Liver (tissue), 8 donors: ENCODE measurements at regions not wholly inside any gene's neighbourhood (a gene's known extent, or its start where the extent isn't known, plus 50 kb on each side); places are given as distances from the start of the nearest gene placed in this dataset.
A peak's percentile ranks its signal among the peaks of the same experiment; 100 is the strongest.
"Not testable (repeated sequence)": the region's sequence is repeated elsewhere in the genome, so short reads cannot be mapped to it uniquely, and the experiment has no call there.

Source experiments
- DNase-seq: peaks from one replicate; pipeline ENCODE4 v3.0.0-alpha.2; 2017; ENCODE audit warnings: low spot score
- H3K27ac ChIP-seq, 2 donors: one replicate each; pipeline ENCODE4 v1.7.0; 2013; ENCODE audit warnings: inconsistent platforms in 2 of 2, low read length in 2 of 2, control low read depth in 1 of 2, low read depth in 1 of 2, mild to moderate bottlenecking in 1 of 2
- H3K27me3 ChIP-seq, 4 donors: one replicate each; pipeline versions ENCODE4 v1.6.1 to v1.7.0; 2013; ENCODE audit warnings: low read length in 3 of 4, inconsistent platforms in 1 of 4, mild to moderate bottlenecking in 1 of 4, moderate library complexity in 1 of 4; ENCODE audit not compliant: control insufficient read depth in 4 of 4, insufficient read depth in 4 of 4
- H3K36me3 ChIP-seq, 4 donors: one replicate each; pipeline versions ENCODE4 v1.6.1 to v1.7.0; 2013; ENCODE audit warnings: low read length in 3 of 4, mild to moderate bottlenecking in 3 of 4, low read depth in 1 of 4, moderate library complexity in 1 of 4; ENCODE audit not compliant: control insufficient read depth in 4 of 4, insufficient read depth in 3 of 4
- H3K4me1 ChIP-seq, 4 donors: one replicate each; pipeline versions ENCODE4 v1.6.1 to v1.7.0; 2013; ENCODE audit warnings: low read length in 3 of 4, mild to moderate bottlenecking in 3 of 4, moderate library complexity in 1 of 4; ENCODE audit not compliant: control insufficient read depth in 4 of 4, insufficient read depth in 4 of 4
- H3K4me3 ChIP-seq, 3 donors: one replicate each; pipeline versions ENCODE4 v1.6.1 to v1.7.0; 2013; ENCODE audit warnings: low read length in 3 of 3, control low read depth in 1 of 3, low read depth in 1 of 3, mild to moderate bottlenecking in 1 of 3
- H3K9ac ChIP-seq, 2 donors: one replicate each; pipeline ENCODE4 v1.7.0; 2013; ENCODE audit warnings: low read length in 2 of 2, mild to moderate bottlenecking in 2 of 2, moderate library complexity in 2 of 2, control low read depth in 1 of 2, low read depth in 1 of 2
- H3K9me3 ChIP-seq, 4 donors: one replicate each; pipeline versions ENCODE4 v1.6.1 to v1.7.0; 2013; ENCODE audit warnings: low read length in 3 of 4; ENCODE audit not compliant: control insufficient read depth in 4 of 4
- EGR1 ChIP-seq, 2 donors: IDR thresholded peaks; 2 replicates each; pipeline ENCODE4 v1.6.1; 2016 to 2018; ENCODE audit warnings: antibody characterized with exemption in 2 of 2, low read depth in 2 of 2
- FOXA1 ChIP-seq: IDR thresholded peaks from 2 replicates; pipeline ENCODE4 v1.6.1; 2016; ENCODE audit warnings: antibody characterized with exemption
- FOXA2 ChIP-seq: IDR thresholded peaks from 2 replicates; pipeline ENCODE4 v1.6.1; 2016; ENCODE audit warnings: antibody characterized with exemption
- HNF4A ChIP-seq, 2 donors: conservative IDR thresholded peaks; 2 replicates each; pipeline ENCODE4 v1.6.1; 2016; ENCODE audit warnings: antibody characterized with exemption in 2 of 2, mild to moderate bottlenecking in 2 of 2
- JUND ChIP-seq, 2 donors: IDR thresholded peaks; 2 replicates each; pipeline ENCODE4 v1.6.1; 2016; ENCODE audit warnings: antibody characterized with exemption in 2 of 2
- NR2F2 ChIP-seq: IDR thresholded peaks from 2 replicates; pipeline ENCODE4 v1.6.1; 2016; ENCODE audit warnings: antibody characterized with exemption
- RXRA ChIP-seq, 2 donors: IDR thresholded peaks; 2 replicates each; pipeline ENCODE4 v1.6.1; 2017 to 2018; ENCODE audit warnings: antibody characterized with exemption in 2 of 2, mild to moderate bottlenecking in 1 of 2
- SP1 ChIP-seq: IDR thresholded peaks from 2 replicates; pipeline ENCODE4 v1.6.1; 2018; ENCODE audit warnings: antibody characterized with exemption, mild to moderate bottlenecking
- TAF1 ChIP-seq: conservative IDR thresholded peaks from 2 replicates; pipeline ENCODE4 v1.6.1; 2016; ENCODE audit warnings: antibody characterized with exemption, mild to moderate bottlenecking
- WGBS: extraction: QIAGEN DNeasy Blood & Tissue Kit; methylation state at CpG from one replicate; pipeline ENCODE4 v1.1.7; 2013; 5-methylcytosine and 5-hydroxymethylcytosine counted together
- TF ChIP-seq, protein P1 (sequence below): IDR thresholded peaks from 2 replicates; pipeline ENCODE4 v1.6.1; 2016; ENCODE audit warnings: antibody characterized with exemption
- TF ChIP-seq, protein P2 (sequence below): fragments of 150-350 bp; IDR thresholded peaks from 2 replicates; pipeline ENCODE4 v1.5.1; 2017; ENCODE audit warnings: improper control_type of control experiment, low read depth, low read length; ENCODE audit not compliant: missing input control
- TF ChIP-seq, protein P3 (sequence below): IDR thresholded peaks from 2 replicates; pipeline ENCODE4 v1.6.1; 2016; ENCODE audit warnings: antibody characterized with exemption
- donor health status: healthy.
- donor health status: healthy.
- donor health status: healthy.
- donor health status: healthy.
- donor health status: healthy.

DNA sequence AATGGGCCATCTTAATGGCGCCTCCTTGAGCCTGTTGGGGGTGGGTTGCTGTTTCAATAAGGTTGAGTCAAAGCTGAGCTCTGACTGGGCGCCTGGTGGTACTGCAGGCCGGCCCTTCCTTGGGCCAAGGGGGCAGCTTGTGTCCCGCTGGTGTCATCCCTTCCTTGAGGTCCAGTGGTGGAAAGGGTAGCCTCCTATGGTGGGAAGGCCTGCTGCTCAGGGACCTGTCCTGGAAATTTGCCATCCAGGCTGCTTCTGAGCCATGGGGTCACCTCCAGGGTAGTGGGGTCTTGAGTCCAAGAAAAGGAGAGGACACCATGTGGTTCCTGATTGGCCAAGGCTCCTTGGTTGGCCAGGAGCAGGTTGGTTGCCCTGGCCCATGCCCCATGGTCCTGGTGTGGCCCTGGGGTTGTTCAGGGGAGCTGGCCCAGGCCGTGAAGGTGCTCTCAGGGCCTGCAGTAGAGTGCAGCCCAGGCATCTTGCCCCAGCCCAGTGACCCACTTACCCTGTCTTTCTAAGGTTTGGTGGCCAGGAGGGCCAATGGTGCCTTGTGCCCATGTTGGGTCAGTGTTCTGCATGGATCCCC, 188.7 kb downstream of the UBE3A start:
- H3K36me3 ChIP-seq, result peaks cover 0 to 6% (median 3%) of the 10 kb centered on the region in 4 donors
- WGBS, result 73% methylated on average over 5 of the region's 5 CpGs
- TF ChIP-seq RXRA (IDR thresholded peaks at IDR 0.05) (no peak), EGR1 (IDR thresholded peaks at IDR 0.05; ENCODE audit: low read depth in 2 of 2) (no peak), SP1 (no peak), FOXA1 (no peak), FOXA2 (no peak)
- TF ChIP-seq, protein P1, sequence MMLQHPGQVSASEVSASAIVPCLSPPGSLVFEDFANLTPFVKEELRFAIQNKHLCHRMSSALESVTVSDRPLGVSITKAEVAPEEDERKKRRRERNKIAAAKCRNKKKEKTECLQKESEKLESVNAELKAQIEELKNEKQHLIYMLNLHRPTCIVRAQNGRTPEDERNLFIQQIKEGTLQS, result no peak
- no peaks in the 10 kb centered on the region for H3K27me3 ChIP-seq
- no peaks in the 10 kb centered on the region for H3K4me1 ChIP-seq
- peaks cover 3 to 18% (median 6%) of the 10 kb centered on the region in 4 donors for H3K9me3 ChIP-seq
- no peak overlapping the region for H3K4me3 ChIP-seq
- no peak overlapping the region for H3K27ac ChIP-seq
- no peak for DNase-seq
- no peak overlapping the region for H3K9ac ChIP-seq

DNA sequence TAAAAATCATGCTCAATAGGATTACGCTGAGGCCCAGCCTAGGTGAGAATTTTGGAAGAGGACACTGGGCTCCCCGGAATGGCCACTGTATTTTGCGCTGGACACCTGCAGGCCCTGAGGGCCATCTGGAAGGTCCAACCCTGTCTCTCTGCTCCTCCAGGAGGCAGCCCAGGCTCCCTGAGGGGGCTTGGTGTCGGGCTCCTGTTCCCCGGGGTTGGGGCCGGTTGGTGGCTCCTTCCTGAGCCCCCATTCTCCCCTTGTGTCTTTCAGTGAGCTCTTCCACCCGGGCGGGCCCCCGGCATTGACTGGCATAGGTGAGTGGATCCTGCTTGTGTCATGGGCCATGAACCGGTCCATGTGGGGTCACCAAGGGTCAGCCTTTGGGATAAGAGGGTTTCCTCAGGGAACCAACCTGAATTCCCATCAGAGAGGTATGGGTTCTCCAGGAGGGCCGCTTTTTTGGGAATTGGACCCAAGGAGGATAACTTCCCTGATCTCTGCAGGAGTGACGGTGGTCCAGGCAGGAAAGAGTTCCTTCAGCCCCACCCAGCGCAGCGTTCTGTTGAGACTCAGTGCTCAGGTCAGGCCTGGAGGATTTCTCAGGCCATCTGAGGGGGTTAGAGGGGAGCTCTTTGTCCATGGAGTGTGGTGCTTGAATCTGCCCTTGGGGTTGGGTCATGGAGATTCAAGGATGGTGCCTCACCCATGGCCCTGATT, 187.8 kb downstream of the UBE3A start:
- Histone ChIP-seq H3K36me3 (peaks cover 0 to 6% (median 3%) of the 10 kb centered on the region in 4 donors), H3K27me3 (no peaks in the 10 kb centered on the region), H3K4me3 (no peak overlapping the region), H3K9me3 (peaks cover 3 to 19% (median 9%) of the 10 kb centered on the region in 4 donors), H3K27ac (no peak overlapping the region), H3K9ac (no peak overlapping the region), H3K4me1 (no peaks in the 10 kb centered on the region)
- TF ChIP-seq EGR1 (IDR thresholded peaks at IDR 0.05; ENCODE audit: low read depth in 2 of 2) (no peak), HNF4A (conservative IDR thresholded peaks at IDR 0.05) (no peak)
- 93% methylated on average over 14 of the region's 14 CpGs for WGBS
- no peak for DNase-seq

DNA sequence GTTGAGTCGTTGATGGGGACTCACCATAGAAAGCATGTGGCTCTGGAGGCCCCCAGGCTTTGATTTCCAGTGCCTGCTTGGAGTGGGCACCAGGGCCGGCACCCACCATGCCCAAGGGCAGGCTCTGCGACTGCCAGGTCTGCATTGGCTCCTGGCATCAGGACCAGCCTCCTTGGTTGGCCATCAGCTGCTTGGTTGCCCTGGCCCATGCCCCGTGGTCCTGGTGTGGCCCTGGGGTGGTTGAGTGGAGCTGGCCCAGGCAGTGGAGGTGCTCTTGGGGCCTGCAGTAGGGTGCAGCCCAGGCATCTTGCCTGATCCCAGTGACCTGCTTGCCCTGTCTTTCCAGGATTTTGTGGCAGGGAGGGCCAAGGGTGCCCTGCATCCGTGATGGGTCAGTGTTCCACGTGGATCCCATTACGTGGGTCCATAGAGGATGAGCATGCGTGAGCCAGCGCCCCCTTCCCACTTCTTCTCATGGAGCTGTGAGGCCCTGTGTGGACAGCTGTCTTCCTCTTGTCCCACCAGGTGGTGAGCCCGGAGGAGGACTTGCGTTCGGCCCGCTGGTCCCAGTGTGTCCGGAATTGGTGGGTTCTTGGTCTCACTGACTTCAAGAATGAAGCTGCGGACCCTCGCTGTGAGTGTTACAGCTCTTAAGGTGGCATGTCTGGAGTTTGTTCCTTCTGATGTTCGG, 187.0 kb downstream of the UBE3A start:
- no peaks in the 10 kb centered on the region for H3K4me1 ChIP-seq
- peaks cover 0 to 6% (median 3%) of the 10 kb centered on the region in 4 donors for H3K36me3 ChIP-seq
- no peaks in the 10 kb centered on the region for H3K27me3 ChIP-seq
- peaks cover 3 to 18% (median 8%) of the 10 kb centered on the region in 4 donors for H3K9me3 ChIP-seq
- no peak overlapping the region for H3K9ac ChIP-seq
- no peak overlapping the region for H3K4me3 ChIP-seq
- DNase-seq, result peak; percentile 26
- TF ChIP-seq, protein P2, sequence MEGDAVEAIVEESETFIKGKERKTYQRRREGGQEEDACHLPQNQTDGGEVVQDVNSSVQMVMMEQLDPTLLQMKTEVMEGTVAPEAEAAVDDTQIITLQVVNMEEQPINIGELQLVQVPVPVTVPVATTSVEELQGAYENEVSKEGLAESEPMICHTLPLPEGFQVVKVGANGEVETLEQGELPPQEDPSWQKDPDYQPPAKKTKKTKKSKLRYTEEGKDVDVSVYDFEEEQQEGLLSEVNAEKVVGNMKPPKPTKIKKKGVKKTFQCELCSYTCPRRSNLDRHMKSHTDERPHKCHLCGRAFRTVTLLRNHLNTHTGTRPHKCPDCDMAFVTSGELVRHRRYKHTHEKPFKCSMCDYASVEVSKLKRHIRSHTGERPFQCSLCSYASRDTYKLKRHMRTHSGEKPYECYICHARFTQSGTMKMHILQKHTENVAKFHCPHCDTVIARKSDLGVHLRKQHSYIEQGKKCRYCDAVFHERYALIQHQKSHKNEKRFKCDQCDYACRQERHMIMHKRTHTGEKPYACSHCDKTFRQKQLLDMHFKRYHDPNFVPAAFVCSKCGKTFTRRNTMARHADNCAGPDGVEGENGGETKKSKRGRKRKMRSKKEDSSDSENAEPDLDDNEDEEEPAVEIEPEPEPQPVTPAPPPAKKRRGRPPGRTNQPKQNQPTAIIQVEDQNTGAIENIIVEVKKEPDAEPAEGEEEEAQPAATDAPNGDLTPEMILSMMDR, result no peak
- no peak for TF ChIP-seq RXRA (IDR thresholded peaks at IDR 0.05)
- no peak for TF ChIP-seq JUND (IDR thresholded peaks at IDR 0.05)
- TF ChIP-seq SP1, result no peak
- TF ChIP-seq FOXA1, result no peak
- no peak for TF ChIP-seq TAF1
- no peak for TF ChIP-seq NR2F2
- TF ChIP-seq, protein P1, result no peak
- no peak for TF ChIP-seq HNF4A (conservative IDR thresholded peaks at IDR 0.05)
- TF ChIP-seq, protein P3, sequence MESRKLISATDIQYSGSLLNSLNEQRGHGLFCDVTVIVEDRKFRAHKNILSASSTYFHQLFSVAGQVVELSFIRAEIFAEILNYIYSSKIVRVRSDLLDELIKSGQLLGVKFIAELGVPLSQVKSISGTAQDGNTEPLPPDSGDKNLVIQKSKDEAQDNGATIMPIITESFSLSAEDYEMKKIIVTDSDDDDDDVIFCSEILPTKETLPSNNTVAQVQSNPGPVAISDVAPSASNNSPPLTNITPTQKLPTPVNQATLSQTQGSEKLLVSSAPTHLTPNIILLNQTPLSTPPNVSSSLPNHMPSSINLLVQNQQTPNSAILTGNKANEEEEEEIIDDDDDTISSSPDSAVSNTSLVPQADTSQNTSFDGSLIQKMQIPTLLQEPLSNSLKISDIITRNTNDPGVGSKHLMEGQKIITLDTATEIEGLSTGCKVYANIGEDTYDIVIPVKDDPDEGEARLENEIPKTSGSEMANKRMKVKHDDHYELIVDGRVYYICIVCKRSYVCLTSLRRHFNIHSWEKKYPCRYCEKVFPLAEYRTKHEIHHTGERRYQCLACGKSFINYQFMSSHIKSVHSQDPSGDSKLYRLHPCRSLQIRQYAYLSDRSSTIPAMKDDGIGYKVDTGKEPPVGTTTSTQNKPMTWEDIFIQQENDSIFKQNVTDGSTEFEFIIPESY, result no peak
- no peak overlapping the region for H3K27ac ChIP-seq
- WGBS, result 86% methylated on average over 17 of the region's 17 CpGs

DNA sequence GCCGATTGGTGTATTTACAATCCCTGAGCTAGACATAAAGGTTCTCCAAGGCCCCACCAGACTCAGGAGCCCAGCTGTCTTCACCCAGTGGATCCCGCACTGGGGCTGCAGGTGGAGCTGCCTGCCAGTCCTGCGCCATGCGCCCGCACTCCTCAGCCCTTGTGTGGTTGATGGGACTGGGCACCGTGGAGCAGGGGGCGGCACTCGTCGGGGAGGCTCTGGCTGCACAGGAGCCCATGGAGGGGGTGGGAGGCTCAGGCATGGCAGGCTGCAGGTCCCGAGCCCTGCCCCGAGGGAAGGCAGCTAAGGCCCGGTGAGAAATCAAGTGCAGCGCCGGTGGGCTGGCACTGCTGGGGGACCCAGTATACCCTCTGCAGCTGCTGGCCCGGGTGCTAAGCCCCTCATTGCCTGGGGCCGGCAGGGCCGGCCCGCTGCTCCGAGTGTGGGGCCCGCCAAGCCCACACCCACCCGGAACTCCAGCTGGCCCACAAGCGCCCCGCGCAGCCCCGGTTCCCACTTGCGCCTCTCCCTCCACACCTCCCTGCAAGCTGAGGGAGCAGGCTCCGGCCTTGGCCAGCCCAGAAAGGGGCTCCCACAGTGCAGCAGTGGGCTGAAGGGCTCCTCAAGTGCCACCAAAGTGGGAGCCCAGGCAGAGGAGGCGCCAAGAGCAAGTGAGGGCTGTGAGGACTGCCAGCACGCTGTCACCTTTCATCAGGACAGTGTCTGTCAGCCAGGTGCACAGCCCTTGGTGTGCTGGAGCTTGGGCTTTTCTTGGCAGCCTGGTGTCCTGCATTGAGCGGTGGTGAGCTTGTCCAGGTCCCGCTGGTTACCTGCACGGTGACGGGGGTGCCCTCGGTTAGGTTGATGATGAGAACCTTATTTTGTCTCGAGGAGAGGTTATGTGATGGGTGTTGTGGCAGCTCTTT, 185.5 kb downstream of the UBE3A start:
- not testable (repeated sequence) for H3K4me3 ChIP-seq, H3K27ac ChIP-seq, DNase-seq, H3K27me3 ChIP-seq, H3K9ac ChIP-seq, H3K4me1 ChIP-seq, H3K36me3 ChIP-seq
- 93% methylated on average over 35 of the region's 35 CpGs for WGBS
- H3K9me3 ChIP-seq, result peaks cover 3 to 18% (median 7%) of the 10 kb centered on the region in 4 donors
